ENCODE measurements at regions not wholly inside any gene's neighbourhood (a gene's known extent, or its start where the extent isn't known, plus 50 kb on each side); places are given as distances from the start of the nearest gene placed in this dataset.

DNA sequence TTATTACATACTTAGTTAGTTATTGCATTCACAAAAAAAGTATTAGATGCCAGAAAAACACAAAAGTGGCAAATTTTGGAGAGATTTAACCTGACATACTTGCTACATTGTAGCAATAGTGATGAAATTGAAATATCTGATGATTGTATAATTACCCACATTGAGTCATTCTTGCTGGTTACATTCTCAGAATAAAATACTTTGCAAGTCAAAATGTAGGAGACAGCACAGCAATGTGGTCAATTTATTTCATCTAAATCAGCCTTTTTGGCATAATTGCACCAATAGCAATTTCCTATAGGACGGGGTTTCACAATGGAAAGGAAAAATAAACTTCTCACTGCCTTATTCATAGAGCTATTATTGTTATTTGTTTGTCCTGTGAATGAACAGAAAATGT, 125.0 kb upstream of the ETV6 start:
- TF ChIP-seq, protein P1, sequence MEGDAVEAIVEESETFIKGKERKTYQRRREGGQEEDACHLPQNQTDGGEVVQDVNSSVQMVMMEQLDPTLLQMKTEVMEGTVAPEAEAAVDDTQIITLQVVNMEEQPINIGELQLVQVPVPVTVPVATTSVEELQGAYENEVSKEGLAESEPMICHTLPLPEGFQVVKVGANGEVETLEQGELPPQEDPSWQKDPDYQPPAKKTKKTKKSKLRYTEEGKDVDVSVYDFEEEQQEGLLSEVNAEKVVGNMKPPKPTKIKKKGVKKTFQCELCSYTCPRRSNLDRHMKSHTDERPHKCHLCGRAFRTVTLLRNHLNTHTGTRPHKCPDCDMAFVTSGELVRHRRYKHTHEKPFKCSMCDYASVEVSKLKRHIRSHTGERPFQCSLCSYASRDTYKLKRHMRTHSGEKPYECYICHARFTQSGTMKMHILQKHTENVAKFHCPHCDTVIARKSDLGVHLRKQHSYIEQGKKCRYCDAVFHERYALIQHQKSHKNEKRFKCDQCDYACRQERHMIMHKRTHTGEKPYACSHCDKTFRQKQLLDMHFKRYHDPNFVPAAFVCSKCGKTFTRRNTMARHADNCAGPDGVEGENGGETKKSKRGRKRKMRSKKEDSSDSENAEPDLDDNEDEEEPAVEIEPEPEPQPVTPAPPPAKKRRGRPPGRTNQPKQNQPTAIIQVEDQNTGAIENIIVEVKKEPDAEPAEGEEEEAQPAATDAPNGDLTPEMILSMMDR (IDR thresholded peaks at IDR 0.05) = no peak
- no peak for TF ChIP-seq POLR2A (IDR thresholded peaks at IDR 0.05)

All from lower leg skin (tissue), 3 donors.